ENCODE measurements at regions not wholly inside any gene's neighbourhood (a gene's known extent, or its start where the extent isn't known, plus 50 kb on each side); places are given as distances from the start of the nearest gene placed in this dataset.

GRCh38 chr1:168824418-168825065 lies 95.5 kb upstream of the DPT start:
- H3K36me3 Mint-ChIP-seq (ENCODE audit: insufficient read depth, unreplicated experiment): no peaks in the 10 kb centered on the region
- H3K27me3 Mint-ChIP-seq (ENCODE audit: insufficient read depth, unreplicated experiment): no peaks in the 10 kb centered on the region
- H3K9me3 Mint-ChIP-seq (ENCODE audit: unreplicated experiment): no peaks in the 10 kb centered on the region
- no peak overlapping the region for H3K27ac Mint-ChIP-seq (ENCODE audit: low read depth, unreplicated experiment)
- TF ChIP-seq, protein P1, sequence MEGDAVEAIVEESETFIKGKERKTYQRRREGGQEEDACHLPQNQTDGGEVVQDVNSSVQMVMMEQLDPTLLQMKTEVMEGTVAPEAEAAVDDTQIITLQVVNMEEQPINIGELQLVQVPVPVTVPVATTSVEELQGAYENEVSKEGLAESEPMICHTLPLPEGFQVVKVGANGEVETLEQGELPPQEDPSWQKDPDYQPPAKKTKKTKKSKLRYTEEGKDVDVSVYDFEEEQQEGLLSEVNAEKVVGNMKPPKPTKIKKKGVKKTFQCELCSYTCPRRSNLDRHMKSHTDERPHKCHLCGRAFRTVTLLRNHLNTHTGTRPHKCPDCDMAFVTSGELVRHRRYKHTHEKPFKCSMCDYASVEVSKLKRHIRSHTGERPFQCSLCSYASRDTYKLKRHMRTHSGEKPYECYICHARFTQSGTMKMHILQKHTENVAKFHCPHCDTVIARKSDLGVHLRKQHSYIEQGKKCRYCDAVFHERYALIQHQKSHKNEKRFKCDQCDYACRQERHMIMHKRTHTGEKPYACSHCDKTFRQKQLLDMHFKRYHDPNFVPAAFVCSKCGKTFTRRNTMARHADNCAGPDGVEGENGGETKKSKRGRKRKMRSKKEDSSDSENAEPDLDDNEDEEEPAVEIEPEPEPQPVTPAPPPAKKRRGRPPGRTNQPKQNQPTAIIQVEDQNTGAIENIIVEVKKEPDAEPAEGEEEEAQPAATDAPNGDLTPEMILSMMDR (IDR thresholded peaks at IDR 0.05; ENCODE audit: unreplicated experiment): no peak
- BruUV-seq (replicated peaks): no TSS peak
- intact Hi-C loops (cut with micrococcal nuclease): no loop called here
- no peak for DNase-seq (ENCODE audit: unreplicated experiment)
- ChIA-PET POLR2A (no interaction called here), CTCF (interaction anchor here (0.5 to 1.1 kb wide), 6 partner anchors 10 to 1764 kb away, joined by 3 to 4 read pairs (median 3); no protein-coding TSS in a partner anchor)
- no peaks in the 10 kb centered on the region for H3K4me1 Mint-ChIP-seq (ENCODE audit: insufficient read depth, unreplicated experiment)
- no peak overlapping the region for H3K4me3 Mint-ChIP-seq (ENCODE audit: unreplicated experiment)

DNA sequence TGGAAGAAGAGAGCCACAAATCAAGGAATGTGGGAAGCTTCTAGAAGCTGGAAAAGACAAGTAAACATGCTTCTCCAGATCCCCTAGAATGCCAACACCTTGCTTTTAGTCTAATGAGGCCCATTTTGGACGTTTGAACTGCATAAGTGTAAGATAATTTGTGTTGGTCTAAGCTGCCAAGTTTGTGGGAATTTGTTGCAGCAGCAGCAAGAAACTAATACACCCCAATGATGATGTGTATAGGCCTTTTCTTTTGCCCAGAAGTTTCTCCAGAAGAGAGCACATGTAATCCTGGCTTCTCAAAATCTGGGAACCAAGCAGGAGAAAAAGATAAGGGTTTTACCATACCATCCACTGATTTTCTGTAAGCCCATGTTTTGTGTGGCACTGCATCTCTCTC lies 96.1 kb upstream of the DPT start:
- CTCF ChIA-PET: interaction anchor here (0.6 to 1.1 kb wide), 3 partner anchors 9 to 500 kb away, joined by 3 read pairs; no protein-coding TSS in a partner anchor
- H3K27me3 Mint-ChIP-seq (ENCODE audit: insufficient read depth, unreplicated experiment): no peaks in the 10 kb centered on the region
- H3K36me3 Mint-ChIP-seq (ENCODE audit: insufficient read depth, unreplicated experiment): no peaks in the 10 kb centered on the region
- no peak for DNase-seq (ENCODE audit: unreplicated experiment)
- TF ChIP-seq, protein P1 (IDR thresholded peaks at IDR 0.05; ENCODE audit: unreplicated experiment): no peak
- intact Hi-C loops (cut with micrococcal nuclease): no loop called here
- H3K4me1 Mint-ChIP-seq (ENCODE audit: insufficient read depth, unreplicated experiment): no peaks in the 10 kb centered on the region
- POLR2A ChIA-PET: no interaction called here
- H3K4me3 Mint-ChIP-seq (ENCODE audit: unreplicated experiment): no peak overlapping the region
- H3K27ac Mint-ChIP-seq (ENCODE audit: low read depth, unreplicated experiment): no peak overlapping the region
- H3K9me3 Mint-ChIP-seq (ENCODE audit: unreplicated experiment): no peaks in the 10 kb centered on the region
- BruUV-seq (replicated peaks): no TSS peak

DNA sequence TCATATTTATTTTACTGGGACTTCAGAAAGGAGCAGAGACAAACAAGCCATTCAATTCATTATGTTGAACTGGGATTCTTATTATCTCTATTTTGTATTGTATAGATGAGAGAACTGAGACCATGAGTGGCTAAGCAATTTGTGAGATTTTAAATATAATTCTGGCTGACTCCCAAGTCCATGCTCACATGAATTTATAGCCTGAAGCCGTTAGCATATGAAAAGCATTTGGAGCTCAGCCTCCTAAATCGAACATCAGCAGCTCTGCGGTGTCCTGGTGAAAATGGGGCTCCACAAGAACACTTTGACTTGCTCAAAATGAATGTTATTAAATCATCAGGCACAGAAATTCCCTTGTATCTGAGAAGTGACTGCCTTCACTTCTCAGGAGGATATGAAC lies 96.8 kb upstream of the DPT start:
- H3K36me3 Mint-ChIP-seq (ENCODE audit: insufficient read depth, unreplicated experiment): no peaks in the 10 kb centered on the region
- no TSS peak for BruUV-seq (replicated peaks)
- H3K27me3 Mint-ChIP-seq (ENCODE audit: insufficient read depth, unreplicated experiment): no peaks in the 10 kb centered on the region

GRCh38 chr1:168826269-168826668 lies 97.3 kb upstream of the DPT start:
- no peak overlapping the region for H3K4me3 Mint-ChIP-seq (ENCODE audit: unreplicated experiment)
- TF ChIP-seq, protein P1 (IDR thresholded peaks at IDR 0.05; ENCODE audit: unreplicated experiment): no peak
- no peak overlapping the region for H3K27ac Mint-ChIP-seq (ENCODE audit: low read depth, unreplicated experiment)
- BruUV-seq (replicated peaks): no TSS peak
- H3K4me1 Mint-ChIP-seq (ENCODE audit: insufficient read depth, unreplicated experiment): no peaks in the 10 kb centered on the region
- ChIA-PET POLR2A (no interaction called here), CTCF (no interaction called here)
- no peaks in the 10 kb centered on the region for H3K9me3 Mint-ChIP-seq (ENCODE audit: unreplicated experiment)
- intact Hi-C loops (cut with micrococcal nuclease): no loop called here
- no peaks in the 10 kb centered on the region for H3K27me3 Mint-ChIP-seq (ENCODE audit: insufficient read depth, unreplicated experiment)
- DNase-seq (ENCODE audit: unreplicated experiment): no peak
- no peaks in the 10 kb centered on the region for H3K36me3 Mint-ChIP-seq (ENCODE audit: insufficient read depth, unreplicated experiment)

More for the DNA sequence above, 96.8 kb upstream of the DPT start:
- intact Hi-C loops (cut with micrococcal nuclease): no loop called here
- no peak for DNase-seq (ENCODE audit: unreplicated experiment)
- TF ChIP-seq, protein P1 (IDR thresholded peaks at IDR 0.05; ENCODE audit: unreplicated experiment): no peak
- H3K4me1 Mint-ChIP-seq (ENCODE audit: insufficient read depth, unreplicated experiment): no peaks in the 10 kb centered on the region
- no peak overlapping the region for H3K4me3 Mint-ChIP-seq (ENCODE audit: unreplicated experiment)
- no peaks in the 10 kb centered on the region for H3K9me3 Mint-ChIP-seq (ENCODE audit: unreplicated experiment)
- CTCF ChIA-PET: no interaction called here
- no peak overlapping the region for H3K27ac Mint-ChIP-seq (ENCODE audit: low read depth, unreplicated experiment)
- POLR2A ChIA-PET: no interaction called here
